Right forelimb (tissue), 1 donor: ENCODE measurements at regions not wholly inside any gene's neighbourhood (a gene's known extent, or its start where the extent isn't known, plus 50 kb on each side); places are given as distances from the start of the nearest gene placed in this dataset.
"Not testable (repeated sequence)": the region's sequence is repeated elsewhere in the genome, so short reads cannot be mapped to it uniquely, and the experiment has no call there.

ENCODE experiments used
- DNase-seq: peaks from one replicate; pipeline ENCODE4 v3.0.0-alpha.2; 2018

GRCh38 chr7:84879570-84880325 is 307.1 kb downstream of the SEMA3D start:
- no peak for DNase-seq

- DNase-seq, result no peak
Measured at GRCh38 chr7:84877943-84878570, 308.8 kb downstream of the SEMA3D start.

- no peak for DNase-seq
Measured at GRCh38 chr7:84876061-84876821, 310.6 kb downstream of the SEMA3D start.

DNA sequence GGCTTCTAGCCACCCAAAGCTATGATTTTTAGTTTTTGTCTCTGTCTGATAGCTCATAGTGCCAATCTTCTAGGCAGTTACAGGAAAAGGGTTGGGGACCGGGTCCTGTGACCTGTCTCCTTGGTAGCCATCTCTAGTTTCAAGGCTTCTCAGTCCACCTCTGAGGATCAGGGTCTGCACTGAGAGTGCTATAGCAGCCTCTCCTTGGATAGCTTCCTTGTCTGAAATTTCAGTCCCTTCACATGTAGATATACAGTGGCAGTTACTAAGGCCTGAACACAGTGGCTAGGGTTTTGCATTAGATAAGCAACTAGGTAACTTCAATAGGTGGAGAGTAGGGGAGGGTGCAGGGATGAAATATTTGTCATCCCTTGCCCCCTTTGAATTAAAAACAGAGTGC is 321.3 kb downstream of the SEMA3D start:
- DNase-seq, result no peak

DNA sequence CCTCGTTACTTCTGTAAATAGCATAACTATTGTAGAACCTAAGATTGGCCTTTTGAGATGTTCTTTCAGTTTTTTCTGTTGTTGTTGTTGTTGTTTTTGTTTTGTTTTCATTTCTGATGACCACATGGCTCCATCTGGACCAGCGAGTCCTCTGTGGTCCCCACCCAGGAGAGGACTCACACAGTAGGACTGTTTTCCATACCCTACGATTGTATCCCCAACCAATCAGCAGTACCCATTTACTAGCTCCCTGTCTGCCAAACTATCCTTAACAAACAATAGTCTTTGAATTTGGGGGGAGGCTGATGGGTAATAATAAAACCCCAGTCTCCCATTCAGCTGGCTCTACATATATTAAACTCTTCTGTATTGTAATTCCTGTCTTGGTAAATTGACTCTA is 329.5 kb downstream of the SEMA3D start:
- no peak for DNase-seq

DNA sequence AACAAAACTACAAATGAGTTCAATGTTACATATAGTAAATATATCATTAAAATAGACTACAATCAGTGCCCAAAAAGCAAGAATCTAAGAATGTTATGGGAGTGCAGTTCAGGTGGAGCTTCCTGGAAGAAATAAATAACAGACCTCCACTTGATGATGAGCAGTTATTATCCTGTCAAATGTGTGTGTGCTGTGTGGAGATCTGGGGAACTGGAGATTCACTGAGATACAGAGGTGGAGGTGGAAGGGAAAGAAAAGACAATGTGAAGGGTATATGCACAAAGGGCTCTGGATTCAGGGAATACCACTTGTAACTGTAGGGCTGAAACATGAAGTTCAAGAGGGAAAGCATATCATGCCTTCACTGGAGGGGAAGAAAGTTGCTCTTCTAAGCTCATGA is 331.1 kb downstream of the SEMA3D start:
- DNase-seq, result no peak

- not testable (repeated sequence) for DNase-seq
Measured at GRCh38 chr7:84848974-84849372, 337.9 kb downstream of the SEMA3D start.

- DNase-seq, result no peak
Measured at GRCh38 chr7:84848219-84848973, 338.5 kb downstream of the SEMA3D start.

- no peak for DNase-seq
Measured at GRCh38 chr7:84847790-84848189, 339.1 kb downstream of the SEMA3D start.

DNA sequence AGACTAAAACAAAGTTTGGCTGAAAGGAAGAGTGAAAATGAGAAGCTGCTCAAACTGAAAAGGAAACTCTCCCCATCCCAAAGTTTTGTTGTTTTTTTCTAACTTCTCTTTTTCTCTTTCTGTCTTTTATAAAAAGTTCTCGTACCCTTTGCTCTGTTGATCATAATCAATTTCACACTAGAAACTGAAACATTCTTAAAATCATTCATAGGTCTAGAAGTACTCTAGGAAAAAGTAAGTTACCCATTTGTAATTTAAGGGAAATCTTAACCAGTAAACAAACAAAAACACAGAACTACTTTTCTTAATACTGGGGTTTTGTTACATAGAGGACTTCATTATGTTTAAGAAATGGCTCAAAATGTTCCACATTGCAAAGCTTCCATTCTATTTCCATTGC is 339.8 kb downstream of the SEMA3D start:
- no peak for DNase-seq

- DNase-seq, result no peak
Measured at GRCh38 chr7:84845971-84846370, 340.9 kb downstream of the SEMA3D start.

DNA sequence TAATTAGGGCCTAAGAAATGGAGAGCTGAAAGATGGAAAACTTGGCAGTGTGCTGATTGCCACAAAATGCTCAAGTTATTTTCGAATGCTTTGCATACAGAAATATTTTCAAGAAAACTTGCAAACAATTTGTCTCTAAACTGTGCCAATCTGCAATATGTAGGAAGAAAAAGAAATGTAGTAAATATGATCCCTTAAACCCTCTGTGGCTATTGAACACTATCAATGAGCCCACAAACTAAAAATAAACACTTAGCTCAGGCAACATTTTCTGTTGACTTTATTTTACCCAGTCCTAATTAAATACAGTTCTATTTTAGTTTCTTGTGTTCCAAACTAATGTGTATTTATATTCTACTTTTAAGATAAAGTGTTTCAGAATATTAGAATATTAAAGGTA is 342.1 kb downstream of the SEMA3D start:
- no peak for DNase-seq

DNA sequence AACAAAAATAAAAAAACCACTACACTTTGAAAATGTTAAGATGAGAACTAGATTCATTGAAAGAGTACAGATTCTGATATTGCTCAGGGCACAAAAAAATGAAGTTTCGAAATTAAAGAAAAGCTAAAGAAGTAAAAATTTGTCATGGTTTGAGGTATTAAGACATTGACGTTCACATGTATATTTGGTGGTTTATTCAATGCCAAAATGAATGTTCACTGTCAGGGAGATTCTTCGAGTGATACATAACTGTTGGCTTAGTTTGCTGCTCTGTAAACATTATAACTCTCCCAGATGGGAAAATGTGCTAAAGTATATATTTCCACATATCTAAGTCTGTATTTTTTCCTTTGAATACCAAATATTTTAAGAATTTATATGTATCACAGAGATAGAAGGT is 345.0 kb downstream of the SEMA3D start:
- no peak for DNase-seq

- DNase-seq, result no peak
Measured at GRCh38 chr7:84838857-84839256, 348.0 kb downstream of the SEMA3D start.

- DNase-seq, result no peak
Measured at GRCh38 chr7:84837405-84837804, 349.5 kb downstream of the SEMA3D start.

- no peak for DNase-seq
Measured at GRCh38 chr7:84829719-84830118, 357.1 kb downstream of the SEMA3D start.

- DNase-seq, result no peak
Measured at GRCh38 chr7:84824057-84824651, 362.7 kb downstream of the SEMA3D start.

DNA sequence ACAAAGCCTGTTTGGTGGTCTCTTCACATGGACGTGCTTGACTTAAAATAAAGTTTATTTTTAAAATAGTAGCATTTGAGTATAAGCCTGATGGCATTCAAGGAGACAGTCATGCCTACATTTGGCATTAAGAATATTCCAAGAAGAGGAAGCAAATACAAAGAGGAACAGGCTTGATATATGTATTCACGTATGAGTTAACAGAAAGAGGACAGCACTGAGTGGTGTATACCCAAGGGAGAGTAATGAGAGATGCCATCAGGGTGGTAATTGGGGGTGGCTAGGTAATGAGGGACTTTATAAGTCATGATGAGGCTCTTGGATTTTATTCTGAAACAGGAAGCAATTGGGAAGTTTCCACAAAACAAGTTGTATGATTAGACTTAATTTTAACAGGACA is 363.3 kb downstream of the SEMA3D start:
- DNase-seq, result no peak

GRCh38 chr7:84822941-84823510 is 363.8 kb downstream of the SEMA3D start:
- no peak for DNase-seq

DNA sequence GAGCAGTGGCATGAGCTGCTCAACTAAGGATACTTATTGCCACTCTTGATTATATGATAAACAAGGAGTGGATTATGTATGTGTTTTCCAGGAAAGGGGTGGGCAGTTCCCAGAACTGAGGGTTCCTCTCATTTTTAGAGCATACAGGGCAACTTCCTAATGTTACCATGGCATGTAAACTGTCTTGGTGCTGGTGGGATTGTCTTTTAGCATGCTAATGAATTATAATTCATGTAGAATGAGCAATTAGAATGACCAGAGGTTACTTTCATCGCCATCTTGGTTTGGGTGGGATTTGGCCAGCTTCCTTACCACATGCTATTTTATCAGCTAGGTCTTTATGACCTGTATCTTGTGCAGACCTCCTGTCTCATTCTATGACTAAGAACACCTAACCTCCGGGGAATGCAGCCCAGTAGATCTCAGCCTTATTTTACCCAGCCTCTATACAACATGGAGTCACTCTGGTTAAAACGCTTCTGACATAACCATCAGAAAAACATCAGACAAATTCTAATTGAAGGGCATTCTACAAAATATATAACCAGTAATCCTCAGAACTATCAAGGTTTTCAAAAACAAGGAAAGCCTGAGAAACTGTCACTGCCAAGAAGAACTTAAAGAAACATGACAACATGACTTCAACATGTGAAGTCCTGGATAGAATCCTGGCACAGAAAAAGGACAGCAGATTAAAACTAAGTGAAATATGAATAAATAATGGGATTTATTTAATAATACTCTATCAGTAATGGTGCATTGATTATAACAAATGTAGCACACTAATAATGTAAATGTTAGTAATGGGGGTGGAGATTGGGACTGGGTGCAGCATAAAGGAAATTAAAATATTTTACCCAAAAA is 365.0 kb downstream of the SEMA3D start:
- DNase-seq, result no peak

GRCh38 chr7:84820481-84820880 is 366.4 kb downstream of the SEMA3D start:
- no peak for DNase-seq
